ENCODE measurements at regions not wholly inside any gene's neighbourhood (a gene's known extent, or its start where the extent isn't known, plus 50 kb on each side); places are given as distances from the start of the nearest gene placed in this dataset.

GRCh38 chr16:9279291-9280068 lies 188.0 kb downstream of the HAPSTR1 start:
- TF ChIP-seq CTCF (IDR thresholded peaks at IDR 0.05): no peak
- no peak for TF ChIP-seq POLR2A (IDR thresholded peaks at IDR 0.05)
